GM18505 (cell line): ENCODE measurements at regions not wholly inside any gene's neighbourhood (a gene's known extent, or its start where the extent isn't known, plus 50 kb on each side); places are given as distances from the start of the nearest gene placed in this dataset.

ENCODE experiments used
- ATAC-seq: cut with Tn5 transposase; IDR thresholded peaks from one replicate; pipeline ENCODE4 v1.9.1; 2021; ENCODE audit not compliant: unreplicated experiment
- POLR2A ChIP-seq: IDR thresholded peaks from 4 replicates; pipeline ENCODE4 v1.6.1; 2011; ENCODE audit warnings: borderline replicate concordance; ENCODE audit not compliant: insufficient read depth, insufficient read length; ENCODE audit errors: extremely low read depth

GRCh38 chr6:27061235-27061993 lies 186.1 kb upstream of the PRSS16 start:
- no peak for TF ChIP-seq POLR2A
- ATAC-seq: no peak

GRCh38 chr6:27062755-27063154 lies 184.7 kb upstream of the PRSS16 start:
- no peak for TF ChIP-seq POLR2A
- no peak for ATAC-seq

GRCh38 chr6:27065183-27065582 lies 182.3 kb upstream of the PRSS16 start:
- no peak for TF ChIP-seq POLR2A
- ATAC-seq: no peak

- ATAC-seq: no peak
- TF ChIP-seq POLR2A: no peak
Measured at GRCh38 chr6:27066381-27066780, 181.1 kb upstream of the PRSS16 start.

GRCh38 chr6:27066802-27067201 lies 180.7 kb upstream of the PRSS16 start:
- no peak for ATAC-seq
- TF ChIP-seq POLR2A: no peak

- TF ChIP-seq POLR2A: no peak
- no peak for ATAC-seq
Measured at GRCh38 chr6:27073441-27073840, 174.1 kb upstream of the PRSS16 start.

- TF ChIP-seq POLR2A: no peak
- ATAC-seq: no peak
Measured at GRCh38 chr6:27076116-27076515, 171.4 kb upstream of the PRSS16 start.

GRCh38 chr6:27078734-27079357 lies 168.7 kb upstream of the PRSS16 start:
- ATAC-seq: no peak
- no peak for TF ChIP-seq POLR2A

GRCh38 chr6:27081188-27081587 lies 166.3 kb upstream of the PRSS16 start:
- TF ChIP-seq POLR2A: no peak
- ATAC-seq: no peak

GRCh38 chr6:27081931-27082330 lies 165.6 kb upstream of the PRSS16 start:
- TF ChIP-seq POLR2A: no peak
- ATAC-seq: no peak

GRCh38 chr6:27088068-27088467 lies 159.4 kb upstream of the PRSS16 start:
- no peak for TF ChIP-seq POLR2A
- ATAC-seq: no peak

GRCh38 chr6:27091661-27092315 lies 155.7 kb upstream of the PRSS16 start:
- no peak for TF ChIP-seq POLR2A

GRCh38 chr6:27092316-27092692 lies 155.2 kb upstream of the PRSS16 start:
- ATAC-seq: no peak
- no peak for TF ChIP-seq POLR2A

More at GRCh38 chr6:27091661-27092315, 155.7 kb upstream of the PRSS16 start:
- no peak for ATAC-seq

- no peak for ATAC-seq
- TF ChIP-seq POLR2A: no peak
Measured at GRCh38 chr6:27095914-27096313, 151.6 kb upstream of the PRSS16 start.
